SU-DHL-6 (cell line): ENCODE measurements at regions not wholly inside any gene's neighbourhood (a gene's known extent, or its start where the extent isn't known, plus 50 kb on each side); places are given as distances from the start of the nearest gene placed in this dataset.
"Not testable (repeated sequence)": the region's sequence is repeated elsewhere in the genome, so short reads cannot be mapped to it uniquely, and the experiment has no call there.

Experiments used
- EZH2phosphoT487 ChIP-seq: fragments of 200-600 bp; sonication (generic), shearing (Covaris generic); conservative IDR thresholded peaks from 2 replicates; pipeline ENCODE4 v1.6.1; 2018; ENCODE audit warnings: mild to moderate bottlenecking, antibody characterized with exemption, low read length, moderate library complexity, mixed read lengths
- TF ChIP-seq, protein P1 (sequence below): fragments of 200-600 bp; sonication (generic); IDR thresholded peaks from one replicate; pipeline ENCODE4 v1.5.1; 2017; ENCODE audit warnings: antibody characterized with exemption, mild to moderate bottlenecking, low read length, moderate library complexity; ENCODE audit not compliant: insufficient read depth, poor library complexity, severe bottlenecking

- TF ChIP-seq, protein P1, sequence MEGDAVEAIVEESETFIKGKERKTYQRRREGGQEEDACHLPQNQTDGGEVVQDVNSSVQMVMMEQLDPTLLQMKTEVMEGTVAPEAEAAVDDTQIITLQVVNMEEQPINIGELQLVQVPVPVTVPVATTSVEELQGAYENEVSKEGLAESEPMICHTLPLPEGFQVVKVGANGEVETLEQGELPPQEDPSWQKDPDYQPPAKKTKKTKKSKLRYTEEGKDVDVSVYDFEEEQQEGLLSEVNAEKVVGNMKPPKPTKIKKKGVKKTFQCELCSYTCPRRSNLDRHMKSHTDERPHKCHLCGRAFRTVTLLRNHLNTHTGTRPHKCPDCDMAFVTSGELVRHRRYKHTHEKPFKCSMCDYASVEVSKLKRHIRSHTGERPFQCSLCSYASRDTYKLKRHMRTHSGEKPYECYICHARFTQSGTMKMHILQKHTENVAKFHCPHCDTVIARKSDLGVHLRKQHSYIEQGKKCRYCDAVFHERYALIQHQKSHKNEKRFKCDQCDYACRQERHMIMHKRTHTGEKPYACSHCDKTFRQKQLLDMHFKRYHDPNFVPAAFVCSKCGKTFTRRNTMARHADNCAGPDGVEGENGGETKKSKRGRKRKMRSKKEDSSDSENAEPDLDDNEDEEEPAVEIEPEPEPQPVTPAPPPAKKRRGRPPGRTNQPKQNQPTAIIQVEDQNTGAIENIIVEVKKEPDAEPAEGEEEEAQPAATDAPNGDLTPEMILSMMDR: not testable (repeated sequence)
- not testable (repeated sequence) for TF ChIP-seq EZH2phosphoT487
Measured at GRCh38 chr11:71367276-71367675, 80.9 kb downstream of the DHCR7 start.
